ENCODE measurements at regions not wholly inside any gene's neighbourhood (a gene's known extent, or its start where the extent isn't known, plus 50 kb on each side); places are given as distances from the start of the nearest gene placed in this dataset.
"Not testable (repeated sequence)": the region's sequence is repeated elsewhere in the genome, so short reads cannot be mapped to it uniquely, and the experiment has no call there.

- DNase-seq (ENCODE audit: low read depth in 2 of 2) = peak; percentile 68 to 71
Observed at GRCh38 chr21:5065240-5066211, 5455.9 kb upstream of the TPTE start.

DNA sequence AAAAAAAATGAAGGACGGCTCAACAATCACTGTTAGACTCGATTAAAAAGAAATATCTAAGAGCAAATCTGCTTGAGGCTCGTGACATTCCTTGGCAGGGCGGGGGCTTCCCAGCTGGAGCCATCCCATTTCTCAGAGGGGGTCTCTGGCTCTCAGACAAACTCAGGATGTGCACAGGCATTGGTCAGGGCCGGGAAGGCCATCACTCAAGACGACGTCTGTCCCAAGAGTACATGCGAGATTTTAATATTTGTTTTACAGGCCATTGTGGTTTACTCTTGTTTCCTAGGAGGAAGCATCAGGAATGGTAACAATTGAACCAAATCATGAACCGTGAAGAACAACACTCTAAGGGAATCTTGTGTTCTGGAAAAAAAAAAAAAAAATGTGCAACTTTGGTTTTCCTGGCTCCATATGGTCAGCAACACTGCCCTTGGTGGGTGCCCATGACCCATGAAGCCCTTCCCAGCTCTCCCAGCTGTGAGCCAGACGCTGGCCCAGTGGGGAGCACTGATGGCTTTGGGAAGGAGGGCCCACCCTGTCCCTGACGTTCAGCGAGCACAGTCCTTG lies 5454.6 kb upstream of the TPTE start:
- not testable (repeated sequence) for DNase-seq (ENCODE audit: low read depth in 2 of 2)

GRCh38 chr21:5067326-5068048 lies 5453.9 kb upstream of the TPTE start:
- DNase-seq (ENCODE audit: low read depth in 2 of 2) = not testable (repeated sequence)

DNA sequence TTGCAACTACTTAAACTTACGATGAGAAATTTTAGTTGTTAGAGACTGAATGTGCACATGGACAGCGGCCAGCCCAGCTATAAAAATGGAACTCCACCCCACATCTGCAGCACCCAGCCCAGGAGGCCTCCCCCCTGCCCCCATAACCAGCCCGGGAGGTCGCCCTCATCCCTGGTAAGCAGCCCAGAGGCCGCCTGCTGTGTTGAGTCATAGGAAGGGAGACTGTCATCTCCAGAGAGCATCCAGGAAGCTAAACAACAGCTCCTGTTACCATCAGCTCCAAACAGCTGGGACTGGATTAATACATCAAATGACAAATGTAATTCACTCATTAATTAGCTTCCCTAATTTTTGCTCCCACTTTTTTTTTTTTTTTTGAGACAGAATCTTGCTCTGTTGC lies 5452.7 kb upstream of the TPTE start:
- DNase-seq (ENCODE audit: low read depth in 2 of 2) = not testable (repeated sequence)

- not testable (repeated sequence) for DNase-seq (ENCODE audit: low read depth in 2 of 2)
Observed at GRCh38 chr21:5071180-5071579, 5450.2 kb upstream of the TPTE start.

DNA sequence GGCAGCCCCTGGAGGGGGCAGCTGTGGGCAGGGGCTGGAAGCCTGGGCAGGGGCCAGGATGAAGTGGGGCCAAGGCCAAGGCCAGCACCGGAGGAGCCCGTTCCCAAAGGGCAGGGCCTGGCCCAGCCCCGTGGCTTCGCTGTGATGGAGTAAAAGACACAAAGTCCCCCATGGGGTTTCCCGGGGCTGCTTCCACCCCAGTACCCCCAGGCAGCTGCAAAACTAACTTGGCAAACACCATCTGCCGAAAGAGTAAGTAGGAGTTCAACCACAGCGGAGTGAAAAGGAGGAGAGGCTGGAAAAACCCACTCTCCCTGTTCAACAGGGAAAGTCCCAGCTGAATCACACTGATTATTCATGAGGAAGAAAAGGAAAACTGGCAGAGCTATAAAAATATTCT lies 5444.5 kb upstream of the TPTE start:
- DNase-seq (ENCODE audit: low read depth in 2 of 2) = not testable (repeated sequence)

DNA sequence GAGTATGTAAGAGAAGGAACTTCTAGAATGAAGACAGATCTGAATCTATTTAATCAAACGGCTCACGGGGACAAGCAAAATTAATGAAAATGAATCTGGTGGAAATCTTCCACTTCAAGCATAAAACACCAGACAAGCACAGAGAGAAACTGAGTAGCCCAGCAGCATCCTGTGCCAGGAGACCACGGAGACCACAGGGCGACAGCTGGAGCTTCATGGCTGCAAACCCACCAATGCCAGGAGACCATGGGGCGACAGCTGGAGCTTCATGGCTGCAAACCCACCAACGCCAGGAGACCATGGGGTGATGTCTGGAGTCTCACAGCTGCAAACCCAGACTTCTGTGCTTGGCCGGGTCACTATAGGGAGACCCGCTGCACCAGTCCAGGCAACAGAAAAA lies 5442.0 kb upstream of the TPTE start:
- DNase-seq (ENCODE audit: low read depth in 2 of 2) = not testable (repeated sequence)

DNA sequence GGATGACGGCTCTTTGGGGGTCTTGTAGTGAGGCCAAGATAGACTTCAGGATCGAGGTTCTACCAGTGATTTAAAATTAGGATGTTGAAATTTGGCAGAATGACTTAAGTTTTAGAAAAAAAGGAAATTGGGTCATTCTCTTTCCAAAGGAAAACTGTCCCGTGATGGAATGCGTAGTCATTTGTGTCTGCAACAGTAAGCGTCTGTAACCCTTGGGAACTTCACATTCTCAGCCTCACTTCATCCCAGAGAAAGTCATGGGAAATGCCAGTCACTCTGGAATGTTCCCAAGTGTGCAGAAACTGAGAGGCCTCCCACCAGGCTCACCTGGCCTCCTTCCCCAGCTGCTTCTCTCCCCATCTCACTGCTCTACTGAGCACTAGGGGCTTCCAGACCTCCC lies 5441.4 kb upstream of the TPTE start:
- DNase-seq (ENCODE audit: low read depth in 2 of 2) = not testable (repeated sequence)

DNA sequence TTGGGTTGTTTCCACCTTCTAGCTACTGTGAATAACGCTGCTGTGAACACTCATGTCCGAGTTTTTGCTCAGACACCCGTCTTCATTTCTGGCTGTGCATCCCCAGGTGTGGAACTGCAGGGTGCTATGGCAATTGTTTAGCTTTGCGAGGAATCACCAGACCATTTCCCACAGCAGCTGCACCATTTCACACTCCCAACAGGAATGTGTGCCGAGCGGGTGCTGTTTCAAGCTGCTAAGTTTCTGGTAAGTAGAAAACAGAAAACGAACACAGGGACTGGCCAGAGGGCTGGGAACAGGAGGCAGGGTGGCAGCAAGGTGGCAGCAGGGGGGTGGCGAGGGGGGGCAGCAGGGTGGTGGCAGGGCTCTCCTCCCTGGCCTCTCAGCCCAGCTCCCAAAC lies 5437.1 kb upstream of the TPTE start:
- not testable (repeated sequence) for DNase-seq (ENCODE audit: low read depth in 2 of 2)

GRCh38 chr21:5085456-5085855 lies 5435.9 kb upstream of the TPTE start:
- DNase-seq (ENCODE audit: low read depth in 2 of 2) = not testable (repeated sequence)

- DNase-seq (ENCODE audit: low read depth in 2 of 2) = not testable (repeated sequence)
Observed at GRCh38 chr21:5086416-5086815, 5435.0 kb upstream of the TPTE start.

GRCh38 chr21:5088820-5089219 lies 5432.6 kb upstream of the TPTE start:
- DNase-seq (ENCODE audit: low read depth in 2 of 2) = not testable (repeated sequence)

DNA sequence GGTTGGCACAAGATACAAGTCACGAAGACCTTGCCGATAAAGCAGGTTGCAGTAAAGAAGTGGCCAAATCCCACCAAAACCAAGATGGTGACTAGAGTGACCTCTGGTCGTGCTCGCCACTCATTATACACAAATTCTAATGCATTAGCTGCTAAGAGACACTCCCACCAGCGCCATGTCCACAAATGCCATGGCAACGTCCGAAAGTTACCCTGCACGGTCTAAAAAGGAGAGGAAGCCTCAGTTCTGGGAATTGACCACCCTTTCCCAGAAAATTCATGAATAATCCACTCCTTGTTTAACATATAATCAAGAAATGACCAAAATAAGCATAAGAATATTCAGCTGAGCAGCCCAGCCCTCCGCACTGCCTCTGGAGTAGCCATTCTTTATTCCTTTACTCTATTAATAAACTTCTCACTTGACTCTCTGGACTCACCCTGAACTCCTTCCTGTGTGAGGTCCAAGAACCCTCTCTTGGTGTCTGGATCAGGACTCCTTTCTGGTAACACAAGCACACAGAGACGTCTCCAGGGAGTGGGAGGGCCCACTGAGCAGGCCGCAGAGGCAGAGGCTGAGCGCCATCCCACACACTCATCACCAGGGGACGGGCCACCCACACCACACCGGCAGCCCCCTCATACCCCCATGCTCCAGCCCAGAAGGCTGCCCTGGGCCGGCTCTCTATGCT lies 5431.8 kb upstream of the TPTE start:
- not testable (repeated sequence) for DNase-seq (ENCODE audit: low read depth in 2 of 2)

DNA sequence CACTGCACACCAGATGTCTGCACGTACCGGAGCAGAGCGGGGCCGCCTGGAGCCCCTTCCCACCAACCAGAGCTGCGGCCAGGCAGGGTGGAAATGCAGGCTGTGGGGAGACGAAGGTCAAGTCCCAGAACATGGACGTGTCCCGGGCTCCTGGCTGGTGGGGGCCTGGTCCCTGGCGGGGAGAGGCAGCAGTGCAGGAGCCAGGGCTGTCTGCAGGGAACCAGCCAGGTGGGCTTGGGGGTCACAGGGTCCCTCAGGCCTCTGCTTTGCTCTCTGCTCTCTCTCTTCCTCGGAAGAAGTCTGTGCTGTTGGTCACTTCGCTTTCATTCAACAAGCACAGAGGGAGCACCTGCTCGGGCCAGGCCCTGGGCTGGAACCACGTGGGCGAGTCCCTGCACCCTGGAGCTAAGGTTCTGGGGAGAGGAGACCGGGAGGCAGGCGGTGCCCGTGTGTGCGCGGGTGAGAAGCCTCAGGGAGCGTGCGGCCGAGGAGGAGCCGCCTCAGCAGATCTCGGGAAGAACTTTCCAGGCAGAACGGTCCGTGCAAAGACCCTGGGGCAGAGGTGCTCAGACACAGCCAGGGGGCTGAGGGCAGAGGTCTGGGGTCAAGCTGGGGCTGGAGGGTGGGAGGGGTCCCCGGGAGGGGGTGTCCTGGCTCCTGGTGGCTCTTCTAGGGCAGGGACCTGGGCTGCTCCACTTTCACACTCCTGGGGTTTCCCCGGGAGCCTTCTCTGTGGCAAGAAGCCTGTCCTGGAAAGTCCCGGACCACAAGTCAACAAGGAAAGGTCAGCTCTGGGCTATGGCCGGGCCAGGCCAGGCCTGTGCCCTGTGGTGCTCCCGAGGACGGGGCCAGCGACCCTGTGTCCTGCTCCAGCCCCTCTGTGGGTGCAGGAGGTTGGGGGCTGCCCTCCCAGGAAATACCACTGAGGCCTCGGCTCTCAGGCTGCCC lies 5431.0 kb upstream of the TPTE start:
- not testable (repeated sequence) for DNase-seq (ENCODE audit: low read depth in 2 of 2)

GRCh38 chr21:5091274-5091673 lies 5430.1 kb upstream of the TPTE start:
- DNase-seq (ENCODE audit: low read depth in 2 of 2) = not testable (repeated sequence)

GRCh38 chr21:5095628-5096027 lies 5425.8 kb upstream of the TPTE start:
- DNase-seq (ENCODE audit: low read depth in 2 of 2) = not testable (repeated sequence)

- not testable (repeated sequence) for DNase-seq (ENCODE audit: low read depth in 2 of 2)
Observed at GRCh38 chr21:5098010-5098743, 5423.2 kb upstream of the TPTE start.

DNA sequence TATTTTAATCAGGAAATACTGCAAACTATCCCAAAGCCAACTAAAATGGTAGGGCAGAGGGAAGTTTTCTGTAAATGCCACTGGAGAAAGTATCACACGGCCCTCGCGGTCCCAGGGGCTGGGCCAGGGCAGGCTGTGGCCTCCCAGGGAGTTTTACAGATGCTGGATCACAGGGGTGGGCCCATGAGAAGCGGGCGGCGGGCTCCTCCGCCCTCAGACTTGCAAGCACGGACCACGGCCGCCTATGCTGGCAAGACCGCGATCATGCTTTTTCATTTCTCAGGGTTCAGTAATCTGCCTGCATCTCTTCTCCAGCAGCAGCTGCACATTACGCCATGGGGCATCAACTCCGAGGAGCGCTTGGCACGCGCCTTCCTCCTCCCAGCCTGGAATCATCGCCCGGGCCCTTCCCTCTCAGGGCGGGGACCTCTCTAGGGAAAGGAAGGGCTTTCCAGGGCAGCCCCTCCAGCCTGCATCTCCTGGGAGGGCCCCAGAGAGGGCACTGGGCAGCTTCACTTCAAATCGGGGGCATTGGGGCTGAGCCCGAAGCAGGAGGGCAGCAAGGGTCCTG lies 5420.7 kb upstream of the TPTE start:
- DNase-seq (ENCODE audit: low read depth in 2 of 2) = not testable (repeated sequence)

DNA sequence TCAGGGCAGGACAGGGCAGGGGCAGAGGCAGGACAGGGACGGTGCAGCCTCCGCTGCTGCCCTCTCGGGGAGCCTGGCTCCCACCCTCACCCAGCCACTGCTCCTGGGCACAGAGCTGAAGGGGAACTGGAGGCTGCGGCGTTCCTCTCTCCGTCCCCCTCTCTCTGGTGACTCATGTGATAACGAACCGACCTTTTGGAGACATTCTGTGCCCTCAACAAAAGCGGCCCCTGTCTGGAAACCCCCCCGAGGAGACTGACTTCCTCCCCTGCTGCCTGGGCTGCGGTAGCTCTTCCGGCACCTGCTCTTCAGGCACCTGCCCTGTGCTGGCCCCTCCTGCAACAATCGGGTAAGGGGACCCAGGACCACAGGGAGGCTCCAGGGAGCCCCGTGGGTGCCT lies 5419.6 kb upstream of the TPTE start:
- DNase-seq (ENCODE audit: low read depth in 2 of 2) = peak; percentile 73 to 79

Data from stimulated activated CD8-positive, alpha-beta memory T cell treated with anti-CD3 and anti-CD28 coated beads, Interleukin-7, amount 100 ng/mL, for 4 hours (primary cell).